SKM-1 (cell line): ENCODE measurements at regions not wholly inside any gene's neighbourhood (a gene's known extent, or its start where the extent isn't known, plus 50 kb on each side); places are given as distances from the start of the nearest gene placed in this dataset.
"Not testable (repeated sequence)": the region's sequence is repeated elsewhere in the genome, so short reads cannot be mapped to it uniquely, and the experiment has no call there.

Experiments
- DNase-seq: peaks from one replicate; lab custom pipeline; 2025; ENCODE audit not compliant: unreplicated experiment; lab: John Stamatoyannopoulos, UW

- no peak for DNase-seq
Observed at GRCh38 chr2:33764551-33764950, 165.5 kb upstream of the FAM98A start.

- no peak for DNase-seq
Observed at GRCh38 chr2:33763671-33764310, 164.7 kb upstream of the FAM98A start.

GRCh38 chr2:33762636-33763035, 163.5 kb upstream of the FAM98A start:
- no peak for DNase-seq

GRCh38 chr2:33746208-33746800, 147.2 kb upstream of the FAM98A start:
- no peak for DNase-seq

GRCh38 chr2:33735096-33735495, 136.0 kb upstream of the FAM98A start:
- no peak for DNase-seq

GRCh38 chr2:33730804-33731203, 131.7 kb upstream of the FAM98A start:
- DNase-seq = no peak

GRCh38 chr2:33730193-33730592, 131.1 kb upstream of the FAM98A start:
- DNase-seq = no peak

- DNase-seq = no peak
Observed at GRCh38 chr2:33729353-33729752, 130.3 kb upstream of the FAM98A start.

GRCh38 chr2:33728106-33728505, 129.0 kb upstream of the FAM98A start:
- DNase-seq = no peak

- no peak for DNase-seq
Observed at GRCh38 chr2:33727361-33728032, 128.4 kb upstream of the FAM98A start.

- DNase-seq = no peak
Observed at GRCh38 chr2:33726415-33726814, 127.3 kb upstream of the FAM98A start.

GRCh38 chr2:33723329-33723728, 124.2 kb upstream of the FAM98A start:
- DNase-seq = no peak

GRCh38 chr2:33719067-33719466, 120.0 kb upstream of the FAM98A start:
- no peak for DNase-seq

GRCh38 chr2:33712674-33713073, 113.6 kb upstream of the FAM98A start:
- DNase-seq = no peak

- DNase-seq = no peak
Observed at GRCh38 chr2:33709951-33710350, 110.9 kb upstream of the FAM98A start.

- DNase-seq = no peak
Observed at GRCh38 chr2:33707312-33707711, 108.2 kb upstream of the FAM98A start.

- no peak for DNase-seq
Observed at GRCh38 chr2:33706410-33706809, 107.3 kb upstream of the FAM98A start.

- DNase-seq = no peak
Observed at GRCh38 chr2:33704406-33704855, 105.3 kb upstream of the FAM98A start.

GRCh38 chr2:33696234-33696633, 97.1 kb upstream of the FAM98A start:
- no peak for DNase-seq

GRCh38 chr2:33694904-33695303, 95.8 kb upstream of the FAM98A start:
- no peak for DNase-seq

GRCh38 chr2:33690686-33691085, 91.6 kb upstream of the FAM98A start:
- not testable (repeated sequence) for DNase-seq

- DNase-seq = no peak
Observed at GRCh38 chr2:33681364-33681757, 82.3 kb upstream of the FAM98A start.
